H9 (cell line): ENCODE measurements at regions not wholly inside any gene's neighbourhood (a gene's known extent, or its start where the extent isn't known, plus 50 kb on each side); places are given as distances from the start of the nearest gene placed in this dataset.

Experiments
- DNase-seq: peaks from one replicate; pipeline ENCODE4 v3.0.0-alpha.2; 2017
- H2AFZ ChIP-seq: one replicate; pipeline ENCODE4 v1.6.1; 2013; ENCODE audit warnings: mild to moderate bottlenecking, low read length, control low read depth, moderate library complexity
- H2AK5ac ChIP-seq: 2 replicates; pipeline ENCODE4 v1.6.1; 2013; ENCODE audit warnings: low read length, control low read depth, mixed read lengths; ENCODE audit not compliant: insufficient read length
- H2BK120ac ChIP-seq: one replicate; pipeline ENCODE4 v1.6.1; 2013; ENCODE audit warnings: low read depth, mild to moderate bottlenecking, low read length, control low read depth, inconsistent platforms; ENCODE audit not compliant: poor library complexity, severe bottlenecking
- H2BK12ac ChIP-seq: 2 replicates; pipeline ENCODE4 v1.6.1; 2013; ENCODE audit warnings: low read length, control low read depth, mixed read lengths, low read depth; ENCODE audit not compliant: insufficient read length
- H2BK15ac ChIP-seq: 2 replicates; pipeline ENCODE4 v1.6.1; 2013; ENCODE audit warnings: low read depth, low read length, control low read depth
- H2BK20ac ChIP-seq: one replicate; pipeline ENCODE4 v1.6.1; 2013; ENCODE audit warnings: low read depth, mild to moderate bottlenecking, low read length, control low read depth, inconsistent platforms; ENCODE audit not compliant: poor library complexity, severe bottlenecking
- H2BK5ac ChIP-seq: 2 replicates; pipeline ENCODE4 v1.6.1; 2013; ENCODE audit warnings: low read length, control low read depth, mixed read lengths; ENCODE audit not compliant: insufficient read length
- H3K14ac ChIP-seq: 2 replicates; pipeline ENCODE4 v1.6.1; 2013; ENCODE audit warnings: low read length, control low read depth; ENCODE audit not compliant: insufficient read depth
- H3K18ac ChIP-seq: 2 replicates; pipeline ENCODE4 v1.6.1; 2013; ENCODE audit warnings: low read depth, mild to moderate bottlenecking, mixed read lengths, low read length, control low read depth; ENCODE audit not compliant: insufficient read length
- H3K23ac ChIP-seq: 2 replicates; pipeline ENCODE4 v1.6.1; 2013; ENCODE audit warnings: low read length, control low read depth, mixed read lengths, low read depth; ENCODE audit not compliant: insufficient read length
- H3K23me2 ChIP-seq: 2 replicates; pipeline ENCODE4 v1.6.1; 2013; ENCODE audit warnings: low read depth, mild to moderate bottlenecking, mixed read lengths, low read length, control low read depth; ENCODE audit not compliant: insufficient read length, poor library complexity, severe bottlenecking
- H3K27ac ChIP-seq: 2 replicates; pipeline ENCODE4 v1.5.1; 2013; ENCODE audit warnings: low read length, control low read depth, mixed read lengths, low read depth; ENCODE audit not compliant: insufficient read length
- H3K27me3 ChIP-seq: 2 replicates; pipeline ENCODE4 v1.6.1; 2013; ENCODE audit warnings: low read length, control low read depth, inconsistent platforms; ENCODE audit not compliant: insufficient read depth
- H3K4ac ChIP-seq: 2 replicates; pipeline ENCODE4 v1.6.1; 2013; ENCODE audit warnings: low read depth, mild to moderate bottlenecking, control low read depth, inconsistent platforms, low read length, moderate library complexity
- H3K4me1 ChIP-seq: 2 replicates; pipeline ENCODE4 v1.6.1; 2013; ENCODE audit warnings: low read length, control low read depth, inconsistent platforms; ENCODE audit not compliant: insufficient read depth
- H3K4me2 ChIP-seq: 2 replicates; pipeline ENCODE4 v1.6.1; 2013; ENCODE audit warnings: low read length, control low read depth, mixed read lengths; ENCODE audit not compliant: insufficient read length, insufficient read depth
- H3K56ac ChIP-seq: 2 replicates; pipeline ENCODE4 v1.6.1; 2013; ENCODE audit warnings: low read depth, mild to moderate bottlenecking, mixed read lengths, low read length, control low read depth; ENCODE audit not compliant: insufficient read length
- H3K79me1 ChIP-seq: 2 replicates; pipeline ENCODE4 v1.6.1; 2013; ENCODE audit warnings: low read depth, mild to moderate bottlenecking, moderate library complexity, low read length, control low read depth, inconsistent platforms; ENCODE audit not compliant: insufficient read depth, poor library complexity, severe bottlenecking
- H3K79me2 ChIP-seq: 2 replicates; pipeline ENCODE4 v1.6.1; 2013; ENCODE audit warnings: low read length, control low read depth, inconsistent platforms; ENCODE audit not compliant: insufficient read depth
- H3K9ac ChIP-seq: 2 replicates; pipeline ENCODE4 v1.6.1; 2013; ENCODE audit warnings: low read length, control low read depth, mixed read lengths; ENCODE audit not compliant: insufficient read length; ENCODE audit errors: extremely low read depth
- H3K9me3 ChIP-seq: one replicate; pipeline ENCODE4 v1.6.1; 2013; ENCODE audit warnings: low read depth, low read length, inconsistent platforms; ENCODE audit not compliant: control insufficient read depth
- H3T11ph ChIP-seq: one replicate; pipeline ENCODE4 v1.6.1; 2013; ENCODE audit warnings: mild to moderate bottlenecking, low read length, control low read depth, inconsistent platforms
- H4K20me1 ChIP-seq: one replicate; pipeline ENCODE4 v1.6.1; 2013; ENCODE audit not compliant: control insufficient read depth, insufficient read length, insufficient read depth
- H4K5ac ChIP-seq: 2 replicates; pipeline ENCODE4 v1.6.1; 2013; ENCODE audit warnings: low read depth, mild to moderate bottlenecking, mixed read lengths, low read length, control low read depth; ENCODE audit not compliant: insufficient read length
- H4K8ac ChIP-seq: replicated peaks from 2 replicates; pipeline ENCODE4 v1.6.1; 2013; ENCODE audit warnings: low read length, control low read depth, mixed read lengths, low read depth; ENCODE audit not compliant: insufficient read length
- H4K91ac ChIP-seq: 2 replicates; pipeline ENCODE4 v1.6.1; 2013; ENCODE audit warnings: low read depth, mild to moderate bottlenecking, moderate library complexity, mixed read lengths, low read length, control low read depth; ENCODE audit not compliant: insufficient read length
- H3K27ac Mint-ChIP-seq, 3 experiments: 2 replicates in 2 of 3; 3 replicates in 1 of 3; pipeline ENCODE4 v1.8.0; 2020 to 2021; ENCODE audit warnings: mixed read lengths in 3 of 3, mild to moderate bottlenecking in 1 of 3, moderate library complexity in 1 of 3
- H3K27me3 Mint-ChIP-seq: 2 replicates; pipeline ENCODE4 v1.8.0; 2021; ENCODE audit warnings: low read depth, mild to moderate bottlenecking, moderate library complexity, mixed read lengths
- H3K36me3 Mint-ChIP-seq, 3 experiments: 2 replicates in 2 of 3; 3 replicates in 1 of 3; pipeline ENCODE4 v1.8.0; 2020 to 2021; ENCODE audit warnings: low read depth in 3 of 3, mixed read lengths in 3 of 3; ENCODE audit not compliant: insufficient read depth in 1 of 3
- H3K4me1 Mint-ChIP-seq, 2 experiments: 2 replicates each; pipeline ENCODE4 v1.8.0; 2020; ENCODE audit warnings: mixed read lengths in 2 of 2
- H3K4me3 Mint-ChIP-seq, 2 experiments: 2 replicates in 1 of 2; 3 replicates in 1 of 2; pipeline ENCODE4 v1.8.0; 2020 to 2021; ENCODE audit warnings: mild to moderate bottlenecking in 2 of 2, mixed read lengths in 2 of 2, moderate library complexity in 1 of 2
- H3K9me3 Mint-ChIP-seq, 2 experiments: 2 replicates in 1 of 2; 3 replicates in 1 of 2; pipeline ENCODE4 v1.8.0; 2020; ENCODE audit warnings: mild to moderate bottlenecking in 2 of 2, mixed read lengths in 2 of 2, moderate library complexity in 1 of 2
- WGBS: extraction: QIAGEN DNeasy Blood & Tissue Kit; methylation state at CpG from one replicate; pipeline ENCODE4 v1.1.7; 2013; ENCODE audit warnings: missing lambda C conversion rate, low lambda C conversion rate, mixed read lengths; ENCODE audit not compliant: insufficient read length; ENCODE audit errors: extremely low coverage; 5-methylcytosine and 5-hydroxymethylcytosine counted together
- TF ChIP-seq, protein P1 (sequence below): fragments of 200-600 bp; sonication (generic); conservative IDR thresholded peaks from 3 replicates; pipeline ENCODE4 v1.8.0; 2021; ENCODE audit warnings: antibody characterized with exemption, mild to moderate bottlenecking

DNA sequence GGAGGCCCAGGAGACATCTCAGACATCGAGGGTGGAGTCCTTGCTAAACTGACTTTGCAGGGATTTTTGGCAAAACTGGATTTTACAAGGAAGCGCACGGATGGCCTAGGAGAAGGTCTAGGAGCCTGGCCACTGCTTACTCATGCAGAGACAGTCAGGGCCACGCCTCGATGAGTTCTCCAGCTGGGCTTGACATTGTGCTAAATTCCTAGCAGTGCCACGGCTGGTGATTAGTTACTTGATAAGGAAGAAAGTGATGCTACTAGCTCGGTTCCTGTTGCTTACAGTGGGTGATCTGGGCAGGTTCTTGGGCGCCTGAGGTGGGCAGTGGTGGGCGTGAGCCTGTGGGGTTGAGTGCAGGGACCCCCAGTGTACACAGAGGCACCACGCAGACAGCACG, 143.4 kb downstream of the SOX1 start:
- Histone ChIP-seq H4K5ac (no peak overlapping the region), H3K14ac (no peak overlapping the region; the same call in 1 of the 2 replicates), H3K79me2 (no peaks in the 10 kb centered on the region), H3K27ac (no peak overlapping the region), H3K9me3 (no peaks in the 10 kb centered on the region), H3K23me2 (no peaks in the 10 kb centered on the region), H4K20me1 (no peaks in the 10 kb centered on the region), H2AFZ (no peak overlapping the region), H3K27me3 (peaks cover 2% of the 10 kb centered on the region; the same call in 1 of the 2 replicates), H2BK12ac (no peak overlapping the region), H2BK20ac (no peak overlapping the region), H3K56ac (no peak overlapping the region), H3K23ac (no peak overlapping the region), H4K91ac (no peak overlapping the region), H2AK5ac (no peak overlapping the region), H3K4me2 (no peak overlapping the region), H2BK120ac (no peak overlapping the region), H3K4ac (no peak overlapping the region), H3K18ac (no peak overlapping the region), H2BK15ac (no peak overlapping the region), H3K9ac (no peak overlapping the region), H3K79me1 (no peaks in the 10 kb centered on the region), H4K8ac (no peak overlapping the region), H3K4me1 (no peaks in the 10 kb centered on the region; the same call in 1 of the 2 replicates), H2BK5ac (no peak overlapping the region), H3T11ph (no peak overlapping the region)
- TF ChIP-seq, protein P1, sequence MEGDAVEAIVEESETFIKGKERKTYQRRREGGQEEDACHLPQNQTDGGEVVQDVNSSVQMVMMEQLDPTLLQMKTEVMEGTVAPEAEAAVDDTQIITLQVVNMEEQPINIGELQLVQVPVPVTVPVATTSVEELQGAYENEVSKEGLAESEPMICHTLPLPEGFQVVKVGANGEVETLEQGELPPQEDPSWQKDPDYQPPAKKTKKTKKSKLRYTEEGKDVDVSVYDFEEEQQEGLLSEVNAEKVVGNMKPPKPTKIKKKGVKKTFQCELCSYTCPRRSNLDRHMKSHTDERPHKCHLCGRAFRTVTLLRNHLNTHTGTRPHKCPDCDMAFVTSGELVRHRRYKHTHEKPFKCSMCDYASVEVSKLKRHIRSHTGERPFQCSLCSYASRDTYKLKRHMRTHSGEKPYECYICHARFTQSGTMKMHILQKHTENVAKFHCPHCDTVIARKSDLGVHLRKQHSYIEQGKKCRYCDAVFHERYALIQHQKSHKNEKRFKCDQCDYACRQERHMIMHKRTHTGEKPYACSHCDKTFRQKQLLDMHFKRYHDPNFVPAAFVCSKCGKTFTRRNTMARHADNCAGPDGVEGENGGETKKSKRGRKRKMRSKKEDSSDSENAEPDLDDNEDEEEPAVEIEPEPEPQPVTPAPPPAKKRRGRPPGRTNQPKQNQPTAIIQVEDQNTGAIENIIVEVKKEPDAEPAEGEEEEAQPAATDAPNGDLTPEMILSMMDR, result no peak
- Mint-ChIP-seq H3K4me1 (peaks cover 11 to 35% of the 10 kb centered on the region in 2 experiments), H3K4me3 (no peak overlapping the region), H3K27ac (no peak overlapping the region), H3K27me3 (peaks cover 47% of the 10 kb centered on the region), H3K9me3 (no peaks in the 10 kb centered on the region; a peak in 1 of 5 replicates), H3K36me3 (no peaks in the 10 kb centered on the region)
- no peak for DNase-seq
- no CpG with 5 or more reads among the region's 11 CpGs for WGBS
